C4-2B (cell line): ENCODE measurements at regions not wholly inside any gene's neighbourhood (a gene's known extent, or its start where the extent isn't known, plus 50 kb on each side); places are given as distances from the start of the nearest gene placed in this dataset.

Experiments
- CTCF ChIP-seq: fragments of 450-650 bp; conservative IDR thresholded peaks from 2 replicates; pipeline ENCODE4 v1.5.1; 2017; ENCODE audit warnings: mild to moderate bottlenecking
- ZFX ChIP-seq: fragments of 450-650 bp; IDR thresholded peaks from 2 replicates; pipeline ENCODE4 v1.6.1; 2017

GRCh38 chr21:35764586-35764985 is 295.7 kb downstream of the SETD4 start:
- TF ChIP-seq CTCF (no peak), ZFX (no peak)
